GM10266 (cell line): ENCODE measurements at regions not wholly inside any gene's neighbourhood (a gene's known extent, or its start where the extent isn't known, plus 50 kb on each side); places are given as distances from the start of the nearest gene placed in this dataset.

ENCODE experiments used
- DNase-seq: peaks from one replicate; pipeline ENCODE4 v3.0.0; 2012; ENCODE audit errors: extremely low spot score
- TF ChIP-seq, protein P1 (sequence below): IDR thresholded peaks from 2 replicates; pipeline ENCODE4 v1.5.1; 2012; ENCODE audit warnings: mild to moderate bottlenecking, low read depth; ENCODE audit not compliant: control insufficient read depth, insufficient read depth; ENCODE audit errors: missing control alignments

DNA sequence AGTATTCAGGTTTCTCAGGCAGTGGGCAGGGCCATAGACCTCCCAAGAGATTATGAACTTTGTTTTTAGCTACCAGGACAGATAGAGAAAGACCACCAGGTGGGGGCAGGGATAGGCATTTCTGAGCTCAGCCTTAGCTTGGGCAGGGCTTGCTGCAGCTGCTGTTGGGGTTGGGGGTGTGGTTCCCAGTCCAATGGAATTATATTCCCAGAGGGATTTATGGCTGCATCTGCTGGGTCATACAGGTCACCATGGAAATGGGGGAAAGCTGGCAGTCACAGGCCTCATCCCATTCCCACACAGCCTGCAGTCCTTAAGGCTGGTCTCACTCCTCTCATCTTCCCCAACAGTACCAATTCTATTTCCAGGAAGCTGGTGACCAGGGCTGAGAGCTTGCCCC lies 144.6 kb upstream of the ZPLD1 start:
- no peak for DNase-seq
- TF ChIP-seq, protein P1, sequence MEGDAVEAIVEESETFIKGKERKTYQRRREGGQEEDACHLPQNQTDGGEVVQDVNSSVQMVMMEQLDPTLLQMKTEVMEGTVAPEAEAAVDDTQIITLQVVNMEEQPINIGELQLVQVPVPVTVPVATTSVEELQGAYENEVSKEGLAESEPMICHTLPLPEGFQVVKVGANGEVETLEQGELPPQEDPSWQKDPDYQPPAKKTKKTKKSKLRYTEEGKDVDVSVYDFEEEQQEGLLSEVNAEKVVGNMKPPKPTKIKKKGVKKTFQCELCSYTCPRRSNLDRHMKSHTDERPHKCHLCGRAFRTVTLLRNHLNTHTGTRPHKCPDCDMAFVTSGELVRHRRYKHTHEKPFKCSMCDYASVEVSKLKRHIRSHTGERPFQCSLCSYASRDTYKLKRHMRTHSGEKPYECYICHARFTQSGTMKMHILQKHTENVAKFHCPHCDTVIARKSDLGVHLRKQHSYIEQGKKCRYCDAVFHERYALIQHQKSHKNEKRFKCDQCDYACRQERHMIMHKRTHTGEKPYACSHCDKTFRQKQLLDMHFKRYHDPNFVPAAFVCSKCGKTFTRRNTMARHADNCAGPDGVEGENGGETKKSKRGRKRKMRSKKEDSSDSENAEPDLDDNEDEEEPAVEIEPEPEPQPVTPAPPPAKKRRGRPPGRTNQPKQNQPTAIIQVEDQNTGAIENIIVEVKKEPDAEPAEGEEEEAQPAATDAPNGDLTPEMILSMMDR = no peak

GRCh38 chr3:102295756-102296155 lies 139.1 kb upstream of the ZPLD1 start:
- TF ChIP-seq, protein P1 = no peak
- DNase-seq = no peak

DNA sequence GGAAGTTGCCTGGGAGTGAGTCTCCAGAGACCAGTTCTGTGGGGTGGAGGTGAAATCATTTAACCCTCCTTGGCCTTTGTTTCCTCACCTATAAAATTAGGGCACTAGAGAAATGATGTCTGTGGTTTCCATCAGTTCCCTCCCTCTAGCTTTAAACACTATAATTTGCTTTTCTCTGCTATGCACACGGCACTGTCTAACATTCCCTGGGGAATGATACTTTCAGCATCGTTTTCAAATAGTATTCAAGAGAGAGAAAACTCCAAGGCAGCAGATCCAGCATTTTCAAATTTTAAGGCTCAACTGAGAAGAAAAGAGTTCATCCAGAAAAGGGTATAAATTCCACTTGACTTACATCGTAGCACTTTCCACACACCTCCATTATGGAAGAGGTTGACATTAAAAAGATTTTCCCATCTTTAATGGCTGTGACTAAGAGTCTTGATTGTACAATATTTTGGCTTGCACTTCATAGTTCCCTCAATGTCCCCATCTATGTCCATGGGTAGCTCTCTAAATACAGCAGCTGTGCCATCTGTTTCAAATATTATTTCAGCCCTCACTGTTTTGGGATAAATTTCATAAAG lies 137.7 kb upstream of the ZPLD1 start:
- no peak for DNase-seq

GRCh38 chr3:102299125-102299877 lies 135.5 kb upstream of the ZPLD1 start:
- TF ChIP-seq, protein P1 = no peak
- DNase-seq = no peak

More for the DNA sequence above, 137.7 kb upstream of the ZPLD1 start:
- TF ChIP-seq, protein P1 = no peak

- TF ChIP-seq, protein P1 = no peak
- no peak for DNase-seq
Observed at GRCh38 chr3:102301155-102301880, 133.5 kb upstream of the ZPLD1 start.

DNA sequence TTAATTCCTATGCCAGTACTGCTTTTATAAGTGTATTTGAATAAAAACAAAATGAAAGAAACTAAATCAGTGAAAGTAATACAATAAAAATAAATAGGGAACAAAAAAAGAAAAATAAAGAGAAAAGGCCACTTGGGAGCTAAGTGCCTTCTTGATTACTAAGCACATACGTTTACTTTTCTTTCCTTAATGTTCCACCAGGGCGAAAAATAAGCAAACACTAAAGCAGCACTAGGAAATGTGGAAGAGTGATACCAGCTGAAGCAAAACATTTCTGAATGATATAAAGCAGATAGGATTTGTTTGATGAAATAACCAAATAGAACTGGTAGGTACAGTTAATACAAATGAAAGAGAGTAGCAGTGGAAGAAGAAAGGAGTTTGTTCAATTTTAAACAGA lies 132.8 kb upstream of the ZPLD1 start:
- TF ChIP-seq, protein P1 = no peak
- DNase-seq = no peak
